SU-DHL-6 (cell line): ENCODE measurements at regions not wholly inside any gene's neighbourhood (a gene's known extent, or its start where the extent isn't known, plus 50 kb on each side); places are given as distances from the start of the nearest gene placed in this dataset.

Experiments
- H2AFZ ChIP-seq: fragments of 200-600 bp; sonication (generic); 2 replicates; pipeline ENCODE4 v1.6.1; 2014; ENCODE audit warnings: low read depth, mild to moderate bottlenecking, moderate library complexity, mixed read lengths, antibody characterized with exemption, low read length; ENCODE audit not compliant: severe bottlenecking
- H3F3A ChIP-seq: fragments of 200-600 bp; shearing (Covaris generic); 2 replicates; pipeline ENCODE4 v1.6.0; 2016; ENCODE audit warnings: antibody characterized with exemption, mild to moderate bottlenecking; ENCODE audit not compliant: insufficient read depth
- H3K27ac ChIP-seq: fragments of 200-600 bp; sonication (generic); 2 replicates; pipeline ENCODE4 v1.5.1; 2016; ENCODE audit warnings: low read depth, mild to moderate bottlenecking, low read length, moderate library complexity, mixed read lengths
- H3K27me3 ChIP-seq: fragments of 200-600 bp; sonication (generic), shearing (Covaris generic); 2 replicates; pipeline ENCODE4 v1.6.0; 2014; ENCODE audit warnings: mild to moderate bottlenecking, low read length
- H3K36me3 ChIP-seq: fragments of 200-600 bp; sonication (generic); 2 replicates; pipeline ENCODE4 v1.6.1; 2014; ENCODE audit warnings: mild to moderate bottlenecking, low read length, mixed read lengths
- H3K4me2 ChIP-seq: fragments of 300-600, 200-600 bp; shearing (Covaris generic), sonication (generic); 2 replicates; pipeline ENCODE4 v1.6.0; 2014; ENCODE audit warnings: low read length, low read depth, mild to moderate bottlenecking; ENCODE audit not compliant: poor library complexity, severe bottlenecking
- H3K4me3 ChIP-seq: fragments of 200-600 bp; sonication (generic); 2 replicates; pipeline ENCODE4 v1.5.1; 2014; ENCODE audit warnings: antibody characterized with exemption, low read length, mild to moderate bottlenecking, mixed read lengths; ENCODE audit not compliant: insufficient read depth, poor library complexity, severe bottlenecking
- H3K79me2 ChIP-seq: fragments of 200-600 bp; sonication (generic); 2 replicates; pipeline ENCODE4 v1.6.1; 2014; ENCODE audit warnings: mild to moderate bottlenecking, low read length, moderate library complexity; ENCODE audit not compliant: insufficient read depth
- H3K9ac ChIP-seq: fragments of 200-600 bp; sonication (generic); 2 replicates; pipeline ENCODE4 v1.7.0; 2014; ENCODE audit warnings: mild to moderate bottlenecking, low read length
- H3K9me2 ChIP-seq: fragments of 200-600 bp; sonication (generic); replicated peaks from 2 replicates; pipeline ENCODE4 v1.6.1; 2014; ENCODE audit warnings: low read length; ENCODE audit not compliant: insufficient read depth
- H3K9me3 ChIP-seq: fragments of 200-600 bp; sonication (generic); 2 replicates; pipeline ENCODE4 v1.6.1; 2014; ENCODE audit warnings: low read length, mixed read lengths; ENCODE audit not compliant: insufficient read depth
- H4K20me1 ChIP-seq: fragments of 200-600 bp; sonication (generic); 2 replicates; pipeline ENCODE4 v1.6.1; 2014; ENCODE audit warnings: low read depth, mild to moderate bottlenecking, antibody characterized with exemption, low read length, moderate library complexity, mixed read lengths
- CTCF ChIP-seq: fragments of 200-600 bp; sonication (generic); IDR thresholded peaks from one replicate; pipeline ENCODE4 v1.5.1; 2017; ENCODE audit warnings: antibody characterized with exemption, mild to moderate bottlenecking, low read length, moderate library complexity; ENCODE audit not compliant: insufficient read depth, poor library complexity, severe bottlenecking
- EZH2phosphoT487 ChIP-seq: fragments of 200-600 bp; sonication (generic), shearing (Covaris generic); conservative IDR thresholded peaks from 2 replicates; pipeline ENCODE4 v1.6.1; 2018; ENCODE audit warnings: mild to moderate bottlenecking, antibody characterized with exemption, low read length, moderate library complexity, mixed read lengths

GRCh38 chr6:137751768-137752560 lies 115.1 kb upstream of the TNFAIP3 start:
- Histone ChIP-seq H3K9me2 (no peaks in the 10 kb centered on the region), H3K9ac (no peak overlapping the region), H3K27ac (no peak overlapping the region), H3K36me3 (no peaks in the 10 kb centered on the region), H3K27me3 (no peaks in the 10 kb centered on the region), H3K9me3 (no peaks in the 10 kb centered on the region), H3K4me2 (no peak overlapping the region), H2AFZ (no peak overlapping the region), H3F3A (no peaks in the 10 kb centered on the region), H3K4me3 (no peak overlapping the region), H4K20me1 (no peaks in the 10 kb centered on the region), H3K79me2 (no peaks in the 10 kb centered on the region)
- no peak for TF ChIP-seq CTCF
- TF ChIP-seq EZH2phosphoT487 = no peak

- Histone ChIP-seq H3K79me2 (no peaks in the 10 kb centered on the region), H4K20me1 (no peaks in the 10 kb centered on the region), H3F3A (no peaks in the 10 kb centered on the region), H3K27ac (peak overlapping the region; percentile 74), H3K4me2 (peak overlapping the region; percentile 62), H3K9ac (peak overlapping the region; percentile 29; the same call in 1 of the 2 replicates), H3K36me3 (no peaks in the 10 kb centered on the region), H3K27me3 (no peaks in the 10 kb centered on the region), H3K4me3 (peak overlapping the region; percentile 1), H3K9me2 (no peaks in the 10 kb centered on the region), H3K9me3 (no peaks in the 10 kb centered on the region), H2AFZ (peak overlapping the region; percentile 69)
- TF ChIP-seq CTCF = no peak
- no peak for TF ChIP-seq EZH2phosphoT487
Observed at GRCh38 chr6:137754366-137754765, 112.7 kb upstream of the TNFAIP3 start.

- H3K4me3 ChIP-seq = peak overlapping the region; percentile 1
- no peaks in the 10 kb centered on the region for H3K36me3 ChIP-seq
- TF ChIP-seq EZH2phosphoT487 (no peak), CTCF (no peak)
- H3K79me2 ChIP-seq = no peaks in the 10 kb centered on the region
- H4K20me1 ChIP-seq = no peaks in the 10 kb centered on the region
- H3K9me3 ChIP-seq = no peaks in the 10 kb centered on the region
- peak overlapping the region; percentile 54 for H2AFZ ChIP-seq
- H3K27ac ChIP-seq = peak overlapping the region; percentile 74
- H3K27me3 ChIP-seq = no peaks in the 10 kb centered on the region
- no peaks in the 10 kb centered on the region for H3K9me2 ChIP-seq
- peak overlapping the region; percentile 62 for H3K4me2 ChIP-seq
- H3K9ac ChIP-seq = peak overlapping the region; percentile 29
- H3F3A ChIP-seq = no peaks in the 10 kb centered on the region
Observed at GRCh38 chr6:137754866-137755265, 112.2 kb upstream of the TNFAIP3 start.
